GM23248 (cell line): ENCODE measurements at regions not wholly inside any gene's neighbourhood (a gene's known extent, or its start where the extent isn't known, plus 50 kb on each side); places are given as distances from the start of the nearest gene placed in this dataset.

ENCODE experiments used
- EZH2 ChIP-seq: fragments of 200-600 bp; sonication (generic); IDR thresholded peaks from 2 replicates; pipeline ENCODE4 v1.6.1; 2018; ENCODE audit warnings: antibody characterized with exemption, mild to moderate bottlenecking; ENCODE audit not compliant: insufficient read depth, poor library complexity, severe bottlenecking
- EZH2phosphoT487 ChIP-seq: fragments of 200-600 bp; sonication (generic); IDR thresholded peaks from 2 replicates; pipeline ENCODE4 v1.6.1; 2018; ENCODE audit warnings: antibody characterized with exemption, moderate library complexity, mild to moderate bottlenecking, low read depth; ENCODE audit not compliant: insufficient read depth

DNA sequence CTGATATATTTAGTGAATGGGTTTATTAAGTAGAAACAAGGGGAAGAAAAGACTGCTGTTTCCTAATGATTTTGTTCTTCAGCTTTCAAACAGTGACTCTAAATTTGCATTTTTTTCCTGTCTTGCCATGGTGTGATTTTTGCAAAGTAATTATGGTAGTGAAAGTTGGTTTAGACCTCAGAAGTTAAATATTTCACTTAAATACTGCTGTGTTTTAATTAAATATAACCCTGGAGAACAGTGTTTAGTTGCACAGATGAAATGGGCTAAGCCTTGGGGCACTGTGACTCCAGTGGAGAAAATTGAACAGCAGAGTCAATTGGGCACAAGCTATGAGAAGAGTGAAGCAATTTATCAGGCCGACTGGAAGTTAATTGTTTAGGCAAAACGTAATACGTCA is 111.1 kb upstream of the MCHR2 start:
- no peak for TF ChIP-seq EZH2
- TF ChIP-seq EZH2phosphoT487 = no peak
